C4-2B (cell line): ENCODE measurements at regions not wholly inside any gene's neighbourhood (a gene's known extent, or its start where the extent isn't known, plus 50 kb on each side); places are given as distances from the start of the nearest gene placed in this dataset.

Source experiments
- CTCF ChIP-seq: fragments of 450-650 bp; conservative IDR thresholded peaks from 2 replicates; pipeline ENCODE4 v1.5.1; 2017; ENCODE audit warnings: mild to moderate bottlenecking
- ZFX ChIP-seq: fragments of 450-650 bp; IDR thresholded peaks from 2 replicates; pipeline ENCODE4 v1.6.1; 2017

GRCh38 chr12:67751381-67751928 lies 102.9 kb downstream of the DYRK2 start:
- TF ChIP-seq CTCF = no peak
- TF ChIP-seq ZFX = no peak
